HepG2 (cell line): ENCODE measurements at regions not wholly inside any gene's neighbourhood (a gene's known extent, or its start where the extent isn't known, plus 50 kb on each side); places are given as distances from the start of the nearest gene placed in this dataset.

Experiments
- JUND ChIP-seq: sonication (generic); formaldehyde crosslinking; IDR thresholded peaks from 2 replicates; pipeline ENCODE4 v1.8.0; 2022; ENCODE audit warnings: mild to moderate bottlenecking, missing genetic modification reagents
- NR2C2 ChIP-seq: sonication (generic); formaldehyde crosslinking; IDR thresholded peaks from 2 replicates; pipeline ENCODE4 v1.4.0; 2020; ENCODE audit warnings: missing genetic modification reagents, mild to moderate bottlenecking, moderate library complexity, borderline replicate concordance
- RAD21 ChIP-seq: fragments of 450-650 bp; formaldehyde crosslinking; IDR thresholded peaks from 2 replicates; pipeline ENCODE4 v1.5.0; 2020; ENCODE audit warnings: mild to moderate bottlenecking
- TF ChIP-seq, protein P1 (sequence below): sonication (generic); formaldehyde crosslinking; IDR thresholded peaks from 2 replicates; pipeline ENCODE4 v1.4.0; 2020; ENCODE audit warnings: mild to moderate bottlenecking, low read depth, missing genetic modification reagents

DNA sequence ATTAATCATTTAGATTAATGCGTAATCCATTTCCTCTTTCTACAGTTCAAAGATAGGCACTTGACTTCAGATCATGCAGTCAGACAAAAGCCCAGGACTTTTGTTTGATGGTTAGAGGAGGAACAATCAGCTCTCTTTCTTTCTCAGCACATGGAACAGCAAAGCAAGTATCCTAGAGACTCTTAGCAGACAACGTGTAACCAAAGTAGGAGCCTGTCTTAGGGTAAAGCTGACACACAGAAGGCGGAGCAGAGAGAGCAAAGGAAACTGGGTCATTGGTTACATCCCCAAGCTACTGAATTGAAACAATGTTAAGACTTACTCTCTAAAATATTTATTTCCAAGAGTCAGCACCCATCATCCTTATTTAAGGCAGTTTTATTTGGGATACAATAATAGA lies 110.0 kb upstream of the HES1 start:
- TF ChIP-seq RAD21 (CRISPR knock-in tag), result no peak
- TF ChIP-seq, protein P1, sequence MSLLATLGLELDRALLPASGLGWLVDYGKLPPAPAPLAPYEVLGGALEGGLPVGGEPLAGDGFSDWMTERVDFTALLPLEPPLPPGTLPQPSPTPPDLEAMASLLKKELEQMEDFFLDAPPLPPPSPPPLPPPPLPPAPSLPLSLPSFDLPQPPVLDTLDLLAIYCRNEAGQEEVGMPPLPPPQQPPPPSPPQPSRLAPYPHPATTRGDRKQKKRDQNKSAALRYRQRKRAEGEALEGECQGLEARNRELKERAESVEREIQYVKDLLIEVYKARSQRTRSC (CRISPR knock-in tag), result no peak
- TF ChIP-seq JUND (CRISPR knock-in tag), result no peak
- no peak for TF ChIP-seq NR2C2
